ENCODE measurements at regions not wholly inside any gene's neighbourhood (a gene's known extent, or its start where the extent isn't known, plus 50 kb on each side); places are given as distances from the start of the nearest gene placed in this dataset.
"Not testable (repeated sequence)": the region's sequence is repeated elsewhere in the genome, so short reads cannot be mapped to it uniquely, and the experiment has no call there.

- Histone ChIP-seq H3K27ac (ENCODE audit: low read depth, low read length) (no peak overlapping the region), H3K4me3 (ENCODE audit: low read length in 2 of 2) (no peak overlapping the region), H3K36me3 (ENCODE audit: insufficient read depth, low read length) (no peaks in the 10 kb centered on the region), H3K4me1 (ENCODE audit: insufficient read depth, low read length) (no peaks in the 10 kb centered on the region), H3K9me3 (ENCODE audit: control insufficient read depth in 1 of 2, low read length in 2 of 2) (no peaks in the 10 kb centered on the region), H3K27me3 (ENCODE audit: insufficient read depth, low read length) (no peaks in the 10 kb centered on the region)
- Mint-ChIP-seq H3K9me3 (peaks cover 0 to 5% (median 0%) of the 10 kb centered on the region in 8 donors), H3K4me1 (no peaks in the 10 kb centered on the region), H3K4me3 (no peak overlapping the region), H3K27ac (no peak overlapping the region), H3K27me3 (peaks cover 0 to 6% of the 10 kb centered on the region in 2 donors), H3K36me3 (no peaks in the 10 kb centered on the region)
- ChIA-PET CTCF (ENCODE audit: partially characterized antibody) (no interaction called here), POLR2A (ENCODE audit: partially characterized antibody) (no interaction called here)
- intact Hi-C loops (cut with micrococcal nuclease): no loop called here
- no peak for DNase-seq
These were observed 107.8 kb upstream of the PNPT1 start for GRCh38 chr2:55801436-55801835.

- POLR2A ChIA-PET (ENCODE audit: partially characterized antibody); H3K27ac ChIP-seq (ENCODE audit: low read depth, low read length); H3K4me3 Mint-ChIP-seq; H3K27ac Mint-ChIP-seq; H3K27me3 Mint-ChIP-seq; H3K4me3 ChIP-seq (ENCODE audit: low read length in 2 of 2); intact Hi-C loops (cut with micrococcal nuclease); CTCF ChIA-PET (ENCODE audit: partially characterized antibody); H3K4me1 ChIP-seq (ENCODE audit: insufficient read depth, low read length); DNase-seq; H3K36me3 Mint-ChIP-seq; H3K9me3 Mint-ChIP-seq; H3K4me1 Mint-ChIP-seq; H3K36me3 ChIP-seq (ENCODE audit: insufficient read depth, low read length); H3K27me3 ChIP-seq (ENCODE audit: insufficient read depth, low read length); H3K9me3 ChIP-seq (ENCODE audit: control insufficient read depth in 1 of 2, low read length in 2 of 2): not testable (repeated sequence)
These were observed 106.0 kb upstream of the PNPT1 start for GRCh38 chr2:55799624-55800023.

GRCh38 chr2:55796121-55796520 is 102.5 kb upstream of the PNPT1 start:
- Histone ChIP-seq H3K27ac (ENCODE audit: low read depth, low read length) (no peak overlapping the region), H3K4me3 (ENCODE audit: low read length in 2 of 2) (no peak overlapping the region), H3K4me1 (ENCODE audit: insufficient read depth, low read length) (no peaks in the 10 kb centered on the region), H3K27me3 (ENCODE audit: insufficient read depth, low read length) (no peaks in the 10 kb centered on the region), H3K9me3 (ENCODE audit: control insufficient read depth in 1 of 2, low read length in 2 of 2) (no peaks in the 10 kb centered on the region), H3K36me3 (ENCODE audit: insufficient read depth, low read length) (no peaks in the 10 kb centered on the region)
- DNase-seq: no peak
- peaks cover 0 to 12% (median 8%) of the 10 kb centered on the region in 8 donors for H3K9me3 Mint-ChIP-seq
- no peaks in the 10 kb centered on the region for H3K36me3 Mint-ChIP-seq
- ChIA-PET POLR2A (ENCODE audit: partially characterized antibody) (no interaction called here), CTCF (ENCODE audit: partially characterized antibody) (no interaction called here)
- H3K4me1 Mint-ChIP-seq: no peaks in the 10 kb centered on the region
- H3K27me3 Mint-ChIP-seq: peaks cover 0 to 6% of the 10 kb centered on the region in 2 donors
- intact Hi-C loops (cut with micrococcal nuclease): no loop called here
- no peak overlapping the region for H3K27ac Mint-ChIP-seq
- H3K4me3 Mint-ChIP-seq: no peak overlapping the region

- CTCF ChIA-PET (ENCODE audit: partially characterized antibody); H3K36me3 ChIP-seq (ENCODE audit: insufficient read depth, low read length); H3K4me3 ChIP-seq (ENCODE audit: low read length in 2 of 2); H3K27me3 ChIP-seq (ENCODE audit: insufficient read depth, low read length); DNase-seq; H3K27ac ChIP-seq (ENCODE audit: low read depth, low read length); H3K9me3 ChIP-seq (ENCODE audit: control insufficient read depth in 1 of 2, low read length in 2 of 2); H3K4me1 ChIP-seq (ENCODE audit: insufficient read depth, low read length); H3K4me1 Mint-ChIP-seq; H3K36me3 Mint-ChIP-seq; POLR2A ChIA-PET (ENCODE audit: partially characterized antibody); H3K4me3 Mint-ChIP-seq; H3K27me3 Mint-ChIP-seq; H3K27ac Mint-ChIP-seq; intact Hi-C loops (cut with micrococcal nuclease): not testable (repeated sequence)
- H3K9me3 Mint-ChIP-seq: peaks cover 0 to 14% (median 9%) of the 10 kb centered on the region in 8 donors
These were observed 100.0 kb upstream of the PNPT1 start for GRCh38 chr2:55793602-55794001.

- Mint-ChIP-seq H3K27ac (no peak overlapping the region), H3K27me3 (no peaks in the 10 kb centered on the region), H3K36me3 (no peaks in the 10 kb centered on the region), H3K4me1 (no peaks in the 10 kb centered on the region), H3K9me3 (peaks cover 0 to 3% (median 0%) of the 10 kb centered on the region in 8 donors), H3K4me3 (no peak overlapping the region)
- CTCF ChIA-PET (ENCODE audit: partially characterized antibody): no interaction called here
- Histone ChIP-seq H3K27me3 (ENCODE audit: insufficient read depth, low read length) (no peaks in the 10 kb centered on the region), H3K4me1 (ENCODE audit: insufficient read depth, low read length) (no peaks in the 10 kb centered on the region), H3K4me3 (ENCODE audit: low read length in 2 of 2) (no peak overlapping the region), H3K27ac (ENCODE audit: low read depth, low read length) (no peak overlapping the region), H3K9me3 (ENCODE audit: control insufficient read depth in 1 of 2, low read length in 2 of 2) (no peaks in the 10 kb centered on the region), H3K36me3 (ENCODE audit: insufficient read depth, low read length) (no peaks in the 10 kb centered on the region)
- intact Hi-C loops (cut with micrococcal nuclease): no loop called here
- DNase-seq: no peak
- POLR2A ChIA-PET (ENCODE audit: partially characterized antibody): no interaction called here
These were observed 92.6 kb upstream of the PNPT1 start for GRCh38 chr2:55786280-55786679.

- H3K27ac Mint-ChIP-seq; H3K27ac ChIP-seq (ENCODE audit: low read depth, low read length); H3K9me3 ChIP-seq (ENCODE audit: control insufficient read depth in 1 of 2, low read length in 2 of 2); H3K9me3 Mint-ChIP-seq; H3K4me3 Mint-ChIP-seq; H3K4me1 Mint-ChIP-seq; POLR2A ChIA-PET (ENCODE audit: partially characterized antibody); DNase-seq; H3K36me3 ChIP-seq (ENCODE audit: insufficient read depth, low read length); CTCF ChIA-PET (ENCODE audit: partially characterized antibody); intact Hi-C loops (cut with micrococcal nuclease); H3K27me3 ChIP-seq (ENCODE audit: insufficient read depth, low read length); H3K27me3 Mint-ChIP-seq; H3K4me1 ChIP-seq (ENCODE audit: insufficient read depth, low read length); H3K4me3 ChIP-seq (ENCODE audit: low read length in 2 of 2); H3K36me3 Mint-ChIP-seq: not testable (repeated sequence)
These were observed 90.1 kb upstream of the PNPT1 start for GRCh38 chr2:55783751-55784150.

GRCh38 chr2:55782528-55783173 is 89.0 kb upstream of the PNPT1 start:
- POLR2A ChIA-PET (ENCODE audit: partially characterized antibody): no interaction called here
- CTCF ChIA-PET (ENCODE audit: partially characterized antibody): no interaction called here
- Histone ChIP-seq H3K4me3 (ENCODE audit: low read length in 2 of 2) (no peak overlapping the region), H3K4me1 (ENCODE audit: insufficient read depth, low read length) (no peaks in the 10 kb centered on the region), H3K27me3 (ENCODE audit: insufficient read depth, low read length) (no peaks in the 10 kb centered on the region), H3K36me3 (ENCODE audit: insufficient read depth, low read length) (no peaks in the 10 kb centered on the region), H3K27ac (ENCODE audit: low read depth, low read length) (no peak overlapping the region), H3K9me3 (ENCODE audit: control insufficient read depth in 1 of 2, low read length in 2 of 2) (no peaks in the 10 kb centered on the region)
- Mint-ChIP-seq H3K27me3 (peaks cover 0 to 3% of the 10 kb centered on the region in 2 donors), H3K4me3 (no peak overlapping the region), H3K27ac (no peak overlapping the region), H3K4me1 (no peaks in the 10 kb centered on the region), H3K9me3 (peaks cover 0 to 2% (median 0%) of the 10 kb centered on the region in 8 donors), H3K36me3 (no peaks in the 10 kb centered on the region)
- intact Hi-C loops (cut with micrococcal nuclease): no loop called here
- no peak for DNase-seq

- H3K4me3 Mint-ChIP-seq: no peak overlapping the region
- CTCF ChIA-PET (ENCODE audit: partially characterized antibody): no interaction called here
- DNase-seq: no peak
- no peaks in the 10 kb centered on the region for H3K4me1 ChIP-seq (ENCODE audit: insufficient read depth, low read length)
- H3K4me3 ChIP-seq (ENCODE audit: low read length in 2 of 2): no peak overlapping the region
- H3K36me3 Mint-ChIP-seq: no peaks in the 10 kb centered on the region
- H3K9me3 Mint-ChIP-seq: peaks cover 0 to 2% (median 0%) of the 10 kb centered on the region in 8 donors
- H3K27ac ChIP-seq (ENCODE audit: low read depth, low read length): no peak overlapping the region
- no peaks in the 10 kb centered on the region for H3K9me3 ChIP-seq (ENCODE audit: control insufficient read depth in 1 of 2, low read length in 2 of 2)
- intact Hi-C loops (cut with micrococcal nuclease): no loop called here
- no peak overlapping the region for H3K27ac Mint-ChIP-seq
- no peaks in the 10 kb centered on the region for H3K36me3 ChIP-seq (ENCODE audit: insufficient read depth, low read length)
- H3K27me3 Mint-ChIP-seq: peaks cover 0 to 3% of the 10 kb centered on the region in 2 donors
- POLR2A ChIA-PET (ENCODE audit: partially characterized antibody): no interaction called here
- no peaks in the 10 kb centered on the region for H3K4me1 Mint-ChIP-seq
- H3K27me3 ChIP-seq (ENCODE audit: insufficient read depth, low read length): no peaks in the 10 kb centered on the region
These were observed 87.9 kb upstream of the PNPT1 start for GRCh38 chr2:55781542-55781941.

Data from CD4-positive, alpha-beta memory T cell (primary cell).